Kidney tubule cell (primary cell): ENCODE measurements at regions not wholly inside any gene's neighbourhood (a gene's known extent, or its start where the extent isn't known, plus 50 kb on each side); places are given as distances from the start of the nearest gene placed in this dataset.
"Not testable (repeated sequence)": the region's sequence is repeated elsewhere in the genome, so short reads cannot be mapped to it uniquely, and the experiment has no call there.

ENCODE experiments used
- DNase-seq: peaks from one replicate; pipeline ENCODE4 v3.0.0-alpha.2; 2018; ENCODE audit warnings: low spot score

DNA sequence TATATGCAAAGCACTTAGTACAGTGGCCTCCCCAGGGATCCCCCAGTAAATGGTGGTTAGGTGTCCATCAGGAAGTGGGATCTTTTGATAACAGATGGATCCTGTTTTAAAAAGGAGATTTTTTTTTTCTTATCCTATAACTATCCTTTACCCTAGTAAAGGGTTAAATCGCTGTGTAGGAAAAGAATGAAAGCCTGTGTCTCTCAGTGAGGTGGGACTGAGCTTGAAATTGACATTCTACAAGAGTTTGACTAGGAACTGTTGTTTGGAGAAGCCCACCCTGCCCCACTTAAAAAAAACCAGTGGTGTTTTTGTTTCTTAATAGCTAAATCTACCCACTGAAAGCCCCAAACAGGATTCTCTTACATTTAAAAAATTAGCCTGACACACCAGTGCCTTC lies 112.2 kb upstream of the EGLN3 start:
- no peak for DNase-seq

DNA sequence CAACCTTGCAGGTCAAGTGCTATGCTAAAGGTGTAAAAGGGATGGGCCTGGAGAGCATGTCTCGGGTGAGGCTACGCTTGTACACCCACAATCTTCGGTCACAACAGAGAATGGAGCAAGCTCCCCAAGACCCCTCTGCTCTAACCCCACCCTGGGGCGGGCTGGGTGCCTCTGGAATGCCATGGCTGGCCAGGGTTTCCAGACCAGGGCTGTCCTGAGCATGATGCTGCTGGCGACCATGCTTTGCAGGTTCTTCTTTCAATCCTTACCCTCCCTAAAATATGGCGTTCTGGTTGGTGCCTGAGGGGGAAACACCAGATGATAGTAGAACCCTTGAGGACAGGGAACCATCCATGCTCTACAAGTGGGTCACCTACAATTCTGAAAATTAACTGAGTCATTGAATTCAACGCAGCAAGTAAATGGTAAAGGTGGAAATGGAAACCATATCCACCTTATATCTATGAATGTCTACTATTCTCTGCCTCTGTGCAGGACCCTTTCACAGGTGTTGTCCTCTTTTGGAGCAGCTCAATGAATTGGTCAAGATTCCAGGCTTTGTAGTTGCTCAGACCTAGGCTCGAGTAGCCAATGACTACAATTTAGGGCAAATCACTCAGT lies 111.6 kb upstream of the EGLN3 start:
- DNase-seq, result no peak

DNA sequence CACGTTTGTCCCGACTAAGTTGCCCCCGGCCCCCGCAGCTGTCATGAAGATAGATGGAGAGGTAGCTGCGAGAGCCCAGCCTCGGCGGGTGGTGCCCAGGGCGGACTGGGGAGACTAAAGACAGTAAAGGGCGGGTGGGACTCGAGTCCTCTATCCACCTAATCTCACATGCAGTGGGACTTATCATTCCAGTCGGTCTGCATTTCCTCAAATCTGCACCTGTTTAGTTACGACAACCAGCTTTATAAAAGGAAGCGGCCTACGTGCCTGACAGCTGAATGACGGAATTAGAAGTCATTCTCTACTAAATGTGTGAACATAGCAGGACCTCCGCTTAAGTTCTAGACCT lies 109.8 kb upstream of the EGLN3 start:
- no peak for DNase-seq

DNA sequence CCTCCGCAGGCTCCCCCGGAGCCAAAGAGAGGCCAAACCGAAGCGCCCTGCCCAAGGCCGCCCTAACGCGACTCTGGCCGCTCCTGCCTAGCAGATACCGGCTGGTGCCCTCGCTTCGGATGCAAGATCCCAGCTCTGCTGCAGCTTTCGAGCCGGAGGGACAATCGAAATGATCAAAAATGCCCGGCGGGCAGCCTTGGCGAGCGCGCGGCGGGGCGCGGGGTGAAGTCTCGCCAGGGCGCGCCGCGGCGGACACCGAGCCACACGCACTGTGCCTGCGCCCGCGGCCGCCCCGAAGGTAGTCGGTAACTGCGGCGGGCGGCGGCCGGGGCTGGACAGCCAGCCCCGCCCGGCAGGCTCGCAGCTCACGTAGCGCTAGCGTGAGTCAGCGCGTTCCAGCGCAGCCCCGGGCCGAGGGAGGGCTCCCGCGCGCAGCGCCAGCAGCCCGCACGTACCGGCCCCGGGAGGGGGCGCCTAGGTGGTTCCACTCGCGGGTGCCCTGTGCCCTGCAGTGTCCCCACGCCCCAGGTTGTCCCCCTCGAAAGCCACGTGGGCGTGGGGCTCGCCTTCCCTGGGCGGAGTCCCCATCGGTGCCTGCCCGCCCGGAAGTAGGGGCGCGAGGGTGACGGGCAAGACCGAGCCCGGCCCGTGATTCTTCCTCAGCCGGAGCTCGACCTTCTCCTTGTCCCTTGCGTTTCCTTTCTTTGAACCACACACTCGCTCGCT lies 109.2 kb upstream of the EGLN3 start:
- DNase-seq, result peak; percentile 91

DNA sequence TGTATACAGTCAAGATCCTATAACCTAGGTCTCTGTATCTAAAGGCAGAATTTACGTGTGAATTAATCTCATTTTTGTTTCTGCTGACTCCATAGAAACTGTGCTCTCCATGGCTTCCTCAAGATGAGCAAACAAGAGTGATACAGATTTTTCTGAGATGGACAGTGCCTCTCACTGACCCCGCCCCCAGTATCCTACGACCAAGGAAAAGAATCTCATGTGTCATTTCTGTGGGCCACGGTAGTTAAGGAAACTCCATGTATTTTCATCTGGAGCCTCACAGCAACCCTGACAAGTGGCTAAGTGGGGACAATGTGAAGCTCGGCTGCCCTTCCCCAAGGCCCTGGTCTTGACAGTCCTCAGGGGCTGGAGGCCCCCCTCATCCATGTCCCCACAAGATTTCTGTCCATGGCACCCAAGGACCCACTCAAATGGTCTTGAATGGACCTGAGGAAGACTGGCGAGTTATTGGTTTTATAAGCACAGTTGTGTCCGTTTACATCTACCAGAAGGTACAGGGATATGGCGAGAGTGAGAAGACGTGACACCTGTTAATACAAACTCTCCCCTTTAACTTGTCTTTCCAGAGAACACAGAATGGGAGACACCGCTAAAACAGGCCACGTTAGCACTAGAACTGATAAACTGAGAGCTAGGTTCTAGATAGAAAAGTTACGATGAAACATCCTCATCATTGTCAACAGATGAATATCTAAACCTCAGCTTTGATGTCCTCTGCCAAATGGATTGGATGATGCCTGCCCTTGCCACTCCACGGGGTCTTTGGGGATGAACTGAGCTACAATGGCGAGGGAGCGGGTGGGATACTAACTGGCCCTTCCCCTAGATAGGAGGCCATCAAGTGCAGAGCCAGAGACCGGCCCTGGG lies 108.4 kb upstream of the EGLN3 start:
- peak; percentile 90 for DNase-seq

DNA sequence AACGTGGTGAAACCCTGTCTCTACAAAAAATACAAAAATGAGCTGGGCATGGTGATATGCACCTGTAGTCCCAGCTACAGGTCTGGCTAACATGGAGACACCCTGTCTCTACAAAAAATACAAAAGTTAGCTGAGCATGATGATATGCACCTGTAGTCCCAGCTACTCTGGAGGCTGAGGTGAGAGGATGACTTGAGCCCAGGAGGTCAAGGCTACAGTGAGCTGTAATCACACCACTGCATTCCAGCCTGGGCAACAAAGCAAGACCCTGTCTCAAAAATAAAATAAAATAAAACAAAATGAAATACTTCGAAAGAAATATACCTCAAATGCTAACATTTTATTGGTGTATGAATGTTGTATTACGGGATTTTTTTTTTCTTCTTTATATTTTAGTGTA lies 107.6 kb upstream of the EGLN3 start:
- DNase-seq, result no peak

DNA sequence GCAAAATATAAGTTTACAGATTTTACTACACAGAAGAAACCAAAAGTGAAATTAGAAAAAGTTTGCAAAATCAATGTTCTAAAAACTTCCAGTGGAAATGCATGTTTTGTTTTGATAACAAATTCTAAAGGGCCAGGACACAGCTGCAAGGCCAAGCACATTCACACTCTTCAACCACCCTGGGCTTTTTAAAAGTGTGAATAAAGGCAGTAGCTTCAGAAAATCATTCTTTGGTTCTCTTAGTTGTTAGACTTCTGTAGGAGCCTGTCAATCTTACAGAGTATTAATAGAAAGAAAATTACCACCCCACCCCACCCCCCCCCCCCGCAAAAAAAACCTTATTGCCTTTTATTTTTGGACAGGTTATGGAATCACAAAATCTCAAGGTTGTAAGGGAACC lies 105.2 kb upstream of the EGLN3 start:
- no peak for DNase-seq

DNA sequence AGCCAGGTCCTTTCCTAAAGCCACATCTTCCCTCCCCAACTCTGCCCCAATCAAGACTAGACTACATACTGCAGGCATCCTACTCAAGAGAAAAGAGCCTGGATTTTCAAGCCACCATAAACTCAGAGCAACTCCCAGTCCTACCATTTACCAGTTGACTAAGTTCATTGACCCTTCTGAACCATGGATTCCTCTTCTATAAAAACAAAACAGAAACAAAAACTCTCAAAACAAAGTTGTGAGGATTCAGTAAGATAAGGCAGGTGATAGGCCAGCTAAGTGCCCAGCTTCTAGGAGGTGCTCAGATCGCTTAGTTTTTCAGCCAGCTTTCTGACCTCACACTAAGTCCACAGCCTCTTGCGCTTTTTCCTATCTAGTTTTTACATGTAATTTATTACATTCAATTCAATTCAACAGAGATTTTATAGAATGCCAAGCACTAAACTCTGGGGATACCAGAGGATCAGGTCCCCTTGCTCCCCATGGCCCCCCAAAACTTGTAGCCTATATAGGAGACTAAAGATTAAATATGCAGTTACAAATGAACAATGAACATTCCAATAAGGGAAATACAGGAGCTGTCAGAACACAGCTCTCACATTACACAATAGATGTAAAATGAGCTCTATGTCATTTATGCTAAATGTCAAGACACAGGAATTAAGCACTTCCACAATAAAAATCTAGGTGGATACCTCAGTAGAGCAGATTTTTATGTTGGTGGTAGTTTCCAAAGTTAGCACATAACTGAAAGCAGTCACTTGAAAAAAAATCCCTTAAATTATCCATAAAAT lies 104.5 kb upstream of the EGLN3 start:
- DNase-seq, result no peak

DNA sequence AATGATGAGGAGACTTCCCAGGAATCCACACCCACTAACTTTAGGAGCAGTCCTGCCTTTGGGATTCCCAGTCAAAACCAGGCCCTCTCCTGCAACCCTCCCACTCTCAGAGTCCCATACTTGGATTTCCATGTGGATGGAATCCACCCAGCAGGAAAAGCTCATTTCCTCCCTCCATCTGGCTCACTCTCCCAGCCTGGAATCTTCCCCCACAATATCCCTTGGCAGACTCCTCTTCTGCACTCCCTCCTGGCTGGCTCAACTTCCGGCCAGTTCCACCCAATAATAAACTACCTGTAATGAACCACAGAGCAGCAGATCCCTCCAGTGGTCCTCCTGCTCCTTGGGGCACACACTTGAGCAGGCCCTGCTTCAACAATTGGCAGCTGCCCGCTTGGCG lies 102.8 kb upstream of the EGLN3 start:
- peak; percentile 56 for DNase-seq

DNA sequence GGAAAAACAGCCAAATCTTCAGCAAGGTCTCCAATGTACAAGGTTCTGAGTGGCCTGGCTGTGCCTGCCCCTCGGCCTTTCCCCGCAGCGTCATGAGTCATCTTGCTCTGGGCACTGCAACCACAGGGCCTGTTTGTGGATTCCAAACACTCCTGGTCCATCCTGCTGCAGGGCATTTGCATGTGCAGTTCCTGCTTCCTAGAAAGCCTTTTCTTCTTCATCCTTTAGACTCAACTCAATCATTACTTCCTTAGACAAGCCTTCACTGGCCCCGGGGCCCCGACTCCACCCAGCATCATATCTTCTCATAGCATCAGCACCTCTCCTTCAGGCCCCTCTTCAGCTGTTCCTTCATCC lies 101.8 kb upstream of the EGLN3 start:
- DNase-seq, result peak; percentile 93

DNA sequence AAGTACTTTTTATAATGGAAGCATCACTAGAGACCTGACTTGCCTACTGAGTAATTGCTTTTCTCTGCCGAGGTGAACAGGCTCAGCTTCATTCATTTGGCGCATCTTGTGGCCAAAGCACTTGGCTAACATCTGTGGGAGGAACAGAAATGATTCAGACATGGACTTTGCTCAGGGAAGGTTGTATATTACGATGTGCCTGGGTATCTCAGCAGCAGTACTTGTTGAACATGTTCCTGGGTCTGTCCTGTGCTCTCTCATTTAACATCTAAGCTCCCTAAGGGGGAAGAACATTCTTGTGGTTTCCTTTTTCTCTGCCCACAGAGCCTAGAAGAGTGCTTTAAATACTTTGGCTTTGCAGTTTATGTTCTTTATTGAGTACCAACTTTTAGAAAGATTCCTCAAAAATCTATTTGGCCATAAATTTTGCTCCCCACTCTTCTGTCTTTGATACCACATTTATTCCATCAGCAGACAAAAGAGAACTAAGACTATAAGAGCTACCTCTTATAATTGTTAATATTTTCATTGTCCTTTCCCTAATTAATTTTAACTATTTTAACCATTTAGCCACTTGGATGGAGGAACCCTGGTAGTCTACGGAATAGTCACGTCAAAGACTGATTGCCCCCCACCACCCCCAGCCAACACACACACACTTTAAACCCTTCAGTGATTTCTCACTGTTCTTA lies 101.2 kb upstream of the EGLN3 start:
- peak; percentile 96 for DNase-seq

DNA sequence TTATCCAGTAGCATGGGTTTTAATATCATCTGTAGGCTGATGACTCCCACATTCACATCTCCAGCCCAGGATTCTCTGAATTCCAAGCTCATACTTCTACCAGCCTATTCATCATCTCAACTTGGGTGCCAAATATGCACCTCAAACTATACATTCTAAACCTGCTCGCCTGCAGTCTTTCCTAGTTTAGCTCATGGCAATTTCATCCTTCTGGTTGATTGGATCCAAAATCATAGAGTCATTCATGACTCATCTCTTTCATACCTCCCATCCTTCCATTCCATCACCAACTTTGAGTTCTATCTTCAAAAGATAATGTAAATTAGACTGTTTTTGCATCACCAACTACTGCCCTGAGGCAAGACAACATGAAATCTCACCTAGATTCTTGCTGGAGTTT lies 99.7 kb upstream of the EGLN3 start:
- peak; percentile 65 for DNase-seq

DNA sequence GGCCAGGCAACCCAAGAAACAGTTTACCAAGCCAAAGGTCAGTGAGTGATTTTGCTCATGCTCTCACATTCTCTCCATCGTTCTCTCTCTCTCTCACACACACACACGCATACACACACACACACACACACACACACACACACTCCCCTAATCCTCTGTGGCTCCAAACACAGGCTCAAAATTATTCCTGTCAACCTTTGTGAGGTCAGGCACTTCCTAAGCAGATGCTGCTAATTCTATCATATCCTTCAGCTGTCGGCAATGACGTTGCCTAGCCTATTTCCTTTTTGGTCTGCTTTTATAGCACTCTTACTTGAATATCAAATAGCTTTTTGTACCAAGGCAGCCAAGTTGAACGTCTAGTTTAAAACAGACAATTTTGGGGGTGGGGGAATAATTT lies 98.9 kb upstream of the EGLN3 start:
- DNase-seq, result no peak

DNA sequence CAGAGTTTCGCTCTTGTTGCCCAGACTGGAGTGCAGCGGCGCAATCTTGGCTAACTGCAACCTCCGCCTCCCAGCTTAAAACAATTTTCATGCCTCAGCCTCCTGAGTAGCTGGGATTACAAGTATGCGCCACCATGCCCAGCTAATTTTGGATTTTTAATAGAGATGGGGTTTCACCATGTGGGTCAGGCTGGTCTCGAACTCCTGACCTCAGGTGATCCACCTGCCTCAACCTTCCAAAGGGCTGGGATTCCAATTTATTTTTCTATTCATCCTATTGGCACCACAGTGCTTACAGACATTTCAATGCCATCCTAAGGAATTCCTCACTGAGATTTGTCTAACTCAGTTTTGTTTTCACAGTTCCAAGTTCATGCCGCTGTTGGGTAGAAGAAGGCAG lies 98.3 kb upstream of the EGLN3 start:
- not testable (repeated sequence) for DNase-seq

DNA sequence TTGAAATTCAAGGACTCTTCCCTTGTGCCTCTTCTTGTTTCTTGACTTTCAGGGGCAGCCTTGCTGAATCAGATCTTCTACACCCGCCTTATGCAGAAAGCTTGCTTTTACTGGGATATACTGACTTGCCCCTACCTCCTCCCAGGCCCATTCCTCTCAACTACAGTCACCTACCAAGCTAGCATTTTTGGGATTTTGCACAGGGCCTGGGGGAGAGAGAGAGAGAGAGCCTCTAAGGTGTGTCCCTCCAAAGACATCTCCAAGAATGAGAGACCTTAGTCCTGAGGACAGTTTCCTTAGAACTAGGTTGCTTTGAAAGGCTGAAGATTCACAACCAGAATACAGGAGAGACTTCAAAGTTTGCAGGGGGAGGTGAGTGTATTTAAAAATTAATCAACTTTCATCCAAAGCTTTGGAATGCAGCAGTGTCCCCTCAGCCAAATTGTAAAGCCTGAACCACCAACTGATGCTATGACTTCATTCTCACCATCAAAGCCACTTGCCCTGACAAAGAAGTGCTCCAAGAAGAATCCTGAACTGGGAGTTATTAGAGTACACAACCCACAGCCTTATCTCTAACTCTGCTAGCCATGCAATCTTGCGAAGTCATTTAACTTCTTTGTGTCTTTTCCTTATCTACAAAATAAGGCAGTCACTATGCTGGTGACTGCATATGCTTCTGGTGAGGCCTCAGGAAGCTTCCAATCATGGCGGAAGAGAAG lies 96.1 kb upstream of the EGLN3 start:
- no peak for DNase-seq

DNA sequence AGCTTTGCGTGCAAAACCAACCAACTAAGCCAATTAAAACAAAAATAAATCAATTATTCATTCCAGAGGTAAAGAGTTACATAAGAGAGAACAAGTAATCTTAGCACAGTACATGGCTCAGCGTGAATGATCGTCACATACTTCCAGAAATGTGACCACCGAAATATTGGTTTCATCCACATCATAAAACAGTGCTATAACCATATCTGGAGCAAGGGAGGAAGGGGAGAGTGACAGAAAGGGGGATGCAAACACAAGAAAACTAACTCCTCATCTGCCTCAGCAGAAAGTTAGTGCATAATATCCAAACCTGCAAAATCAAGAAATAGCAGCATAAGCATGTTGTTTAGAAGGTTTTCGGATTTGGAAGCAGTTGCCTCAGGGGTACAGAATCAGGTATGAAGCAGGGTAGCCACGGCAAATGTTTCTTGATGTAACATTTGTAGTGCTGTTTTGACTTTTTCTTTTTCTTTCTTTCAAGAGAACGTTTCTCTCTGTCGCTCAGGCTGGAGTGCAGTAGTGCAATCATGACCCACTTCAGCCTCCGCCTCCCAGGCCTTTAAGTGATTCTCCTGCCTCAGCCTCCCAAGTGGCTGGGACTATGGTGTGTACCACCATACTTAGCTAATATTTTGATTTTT lies 93.9 kb upstream of the EGLN3 start:
- no peak for DNase-seq

DNA sequence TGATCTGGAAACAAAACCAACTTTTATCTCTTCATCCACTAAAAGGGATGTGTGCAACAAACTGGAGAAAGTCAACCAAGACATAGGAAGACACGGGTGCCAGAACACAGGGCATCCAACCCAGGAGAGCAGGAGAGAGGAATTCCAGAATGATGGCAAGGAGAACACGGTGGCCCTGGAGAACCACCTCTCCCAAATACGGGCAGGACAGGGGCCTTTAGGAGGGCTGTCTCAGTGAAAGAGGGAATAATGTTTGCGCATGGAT lies 93.4 kb upstream of the EGLN3 start:
- DNase-seq, result no peak

DNA sequence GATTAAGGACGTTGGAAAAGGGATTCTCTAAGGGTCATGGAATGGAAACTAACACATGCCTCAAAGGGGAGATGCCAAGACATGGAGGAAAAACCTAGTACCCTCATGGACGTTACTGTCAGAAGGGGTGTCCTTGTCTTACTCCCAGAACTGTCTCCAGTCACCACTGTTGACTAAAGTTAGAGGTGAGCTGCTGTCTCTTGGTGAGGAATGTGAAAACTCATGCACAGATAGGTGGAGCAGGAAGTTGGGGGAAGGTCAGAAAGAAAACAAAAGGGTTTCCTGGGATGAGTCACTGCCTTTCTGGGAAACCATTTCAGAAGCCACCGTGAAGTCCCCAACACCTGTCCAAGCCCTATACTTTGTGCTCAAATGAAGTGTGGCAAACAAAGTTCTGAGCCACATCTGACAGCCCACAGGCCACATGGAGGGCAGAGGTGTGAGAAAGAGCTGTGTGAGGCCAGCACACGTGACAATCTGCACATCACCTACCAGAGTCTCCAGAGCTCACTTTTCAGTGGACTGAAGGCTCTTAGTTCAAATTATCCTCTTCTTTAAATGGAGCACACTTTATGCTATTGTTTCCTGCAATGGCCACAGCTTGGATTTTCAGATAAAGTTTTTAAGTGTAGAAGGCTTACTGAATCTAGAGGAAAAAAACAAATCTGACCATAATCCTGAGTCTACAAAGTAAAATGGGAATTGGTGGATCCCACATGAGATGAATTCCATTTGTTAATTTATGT lies 92.9 kb upstream of the EGLN3 start:
- DNase-seq, result peak; percentile 93

DNA sequence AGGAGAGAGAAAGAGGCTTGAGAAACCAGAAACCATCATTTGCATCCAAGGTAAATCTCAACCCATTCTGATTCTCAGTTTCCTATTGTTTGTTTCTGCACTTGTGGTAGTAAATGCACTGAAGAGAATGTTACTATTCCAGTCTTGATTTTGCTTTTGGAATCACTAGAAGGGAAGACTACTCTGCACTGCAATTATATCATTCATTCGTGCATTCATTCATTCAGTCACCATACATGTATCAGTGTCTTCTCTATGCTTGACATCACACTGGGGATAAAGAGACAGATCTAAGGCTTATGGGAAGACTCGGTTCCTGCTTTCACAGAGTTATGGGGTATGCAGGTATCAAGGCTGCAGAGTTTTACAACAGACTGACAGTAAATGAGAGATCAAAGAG lies 90.3 kb upstream of the EGLN3 start:
- no peak for DNase-seq

DNA sequence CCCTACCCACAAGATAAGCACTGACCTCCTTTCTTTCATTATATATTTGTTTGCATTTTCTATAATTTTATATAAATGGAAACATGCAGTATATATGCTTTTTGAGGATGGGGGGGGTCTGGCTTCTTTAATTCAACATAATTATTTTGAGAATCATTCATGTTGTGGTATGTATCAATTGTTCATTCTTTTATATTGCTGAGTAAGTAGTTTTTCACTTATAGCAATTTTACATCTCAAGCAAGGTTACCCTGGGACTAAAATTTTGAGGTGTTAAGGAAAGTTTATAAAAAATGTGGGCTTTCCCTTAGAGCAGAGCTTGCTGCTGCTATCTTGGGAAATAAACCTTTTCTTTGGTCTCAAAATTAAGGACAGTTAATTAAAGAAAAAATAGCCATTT lies 89.9 kb upstream of the EGLN3 start:
- no peak for DNase-seq
